SK-N-SH treated with all-trans-retinoic acid at 6 μM for 48 hours (cell line): ENCODE measurements at regions not wholly inside any gene's neighbourhood (a gene's known extent, or its start where the extent isn't known, plus 50 kb on each side); places are given as distances from the start of the nearest gene placed in this dataset.

Experiments used
- ESRRG ChIP-seq: fragments of 250-450 bp; sonication (Bioruptor Pico); IDR thresholded peaks from 2 replicates; pipeline ENCODE4 v1.6.1; 2021; ENCODE audit warnings: mild to moderate bottlenecking
- RARB ChIP-seq: fragments of 250-450 bp; sonication (Bioruptor Pico); IDR thresholded peaks from 2 replicates; pipeline ENCODE4 v1.8.0; 2021; ENCODE audit warnings: mild to moderate bottlenecking, moderate library complexity
- TOX ChIP-seq: fragments of 250-450 bp; sonication (Bioruptor Pico); IDR thresholded peaks from 2 replicates; pipeline ENCODE4 v1.8.0; 2021; ENCODE audit warnings: mild to moderate bottlenecking, moderate library complexity, borderline replicate concordance
- ZFP3 ChIP-seq: fragments of 250-450 bp; sonication (Bioruptor Pico); IDR thresholded peaks from 2 replicates; pipeline ENCODE4 v1.5.0; 2020; ENCODE audit warnings: mild to moderate bottlenecking, moderate library complexity
- TF ChIP-seq, protein P1 (sequence below): fragments of 250-450 bp; sonication (Bioruptor Pico); IDR thresholded peaks from 2 replicates; pipeline ENCODE4 v1.5.1; 2021; ENCODE audit warnings: mild to moderate bottlenecking, moderate library complexity
- TF ChIP-seq, protein P2 (sequence below): fragments of 250-450 bp; sonication (Bioruptor Pico); IDR thresholded peaks from 2 replicates; pipeline ENCODE4 v1.8.0; 2021; ENCODE audit warnings: low read depth, mild to moderate bottlenecking, moderate library complexity, borderline replicate concordance
- TF ChIP-seq, protein P3 (sequence below): fragments of 250-450 bp; sonication (Bioruptor Pico); IDR thresholded peaks from 2 replicates; pipeline ENCODE4 v1.8.0; 2020; ENCODE audit warnings: mild to moderate bottlenecking, moderate library complexity, borderline replicate concordance

DNA sequence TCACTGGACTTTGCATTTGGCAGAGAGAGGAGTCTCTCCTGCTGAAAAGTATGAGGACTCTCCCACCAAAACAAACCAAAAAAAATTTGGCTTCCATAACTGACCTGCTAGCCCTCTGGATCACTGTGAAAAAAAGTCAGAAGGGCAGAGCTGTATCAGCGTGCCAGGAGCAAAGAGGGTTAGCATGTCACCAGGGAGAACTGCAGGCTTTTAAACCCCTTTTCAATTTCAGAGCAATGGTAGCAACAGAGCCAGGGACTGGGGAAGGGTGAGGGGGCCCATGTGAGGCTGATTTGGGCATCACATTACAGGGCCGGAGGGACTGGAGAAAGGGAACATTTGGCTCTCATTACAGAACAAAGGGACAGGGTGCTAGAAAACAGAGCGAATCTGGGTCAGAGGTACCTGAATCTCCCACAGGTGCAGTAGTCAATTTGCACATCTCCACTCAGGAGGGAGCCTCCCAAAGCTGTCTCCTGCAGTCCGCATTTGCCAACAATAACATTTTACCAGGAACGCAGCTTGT lies 185.7 kb upstream of the EYA4 start:
- TF ChIP-seq, protein P1, sequence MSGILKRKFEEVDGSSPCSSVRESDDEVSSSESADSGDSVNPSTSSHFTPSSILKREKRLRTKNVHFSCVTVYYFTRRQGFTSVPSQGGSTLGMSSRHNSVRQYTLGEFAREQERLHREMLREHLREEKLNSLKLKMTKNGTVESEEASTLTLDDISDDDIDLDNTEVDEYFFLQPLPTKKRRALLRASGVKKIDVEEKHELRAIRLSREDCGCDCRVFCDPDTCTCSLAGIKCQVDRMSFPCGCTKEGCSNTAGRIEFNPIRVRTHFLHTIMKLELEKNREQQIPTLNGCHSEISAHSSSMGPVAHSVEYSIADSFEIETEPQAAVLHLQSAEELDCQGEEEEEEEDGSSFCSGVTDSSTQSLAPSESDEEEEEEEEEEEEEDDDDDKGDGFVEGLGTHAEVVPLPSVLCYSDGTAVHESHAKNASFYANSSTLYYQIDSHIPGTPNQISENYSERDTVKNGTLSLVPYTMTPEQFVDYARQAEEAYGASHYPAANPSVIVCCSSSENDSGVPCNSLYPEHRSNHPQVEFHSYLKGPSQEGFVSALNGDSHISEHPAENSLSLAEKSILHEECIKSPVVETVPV (CRISPR knock-in tag), result no peak
- TF ChIP-seq, protein P2, sequence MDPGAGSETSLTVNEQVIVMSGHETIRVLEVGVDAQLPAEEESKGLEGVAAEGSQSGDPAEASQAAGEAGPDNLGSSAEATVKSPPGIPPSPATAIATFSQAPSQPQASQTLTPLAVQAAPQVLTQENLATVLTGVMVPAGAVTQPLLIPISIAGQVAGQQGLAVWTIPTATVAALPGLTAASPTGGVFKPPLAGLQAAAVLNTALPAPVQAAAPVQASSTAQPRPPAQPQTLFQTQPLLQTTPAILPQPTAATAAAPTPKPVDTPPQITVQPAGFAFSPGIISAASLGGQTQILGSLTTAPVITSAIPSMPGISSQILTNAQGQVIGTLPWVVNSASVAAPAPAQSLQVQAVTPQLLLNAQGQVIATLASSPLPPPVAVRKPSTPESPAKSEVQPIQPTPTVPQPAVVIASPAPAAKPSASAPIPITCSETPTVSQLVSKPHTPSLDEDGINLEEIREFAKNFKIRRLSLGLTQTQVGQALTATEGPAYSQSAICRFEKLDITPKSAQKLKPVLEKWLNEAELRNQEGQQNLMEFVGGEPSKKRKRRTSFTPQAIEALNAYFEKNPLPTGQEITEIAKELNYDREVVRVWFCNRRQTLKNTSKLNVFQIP, result no peak
- TF ChIP-seq ESRRG (CRISPR knock-in tag) (no peak), TOX (CRISPR knock-in tag) (no peak), ZFP3 (CRISPR knock-in tag) (no peak), RARB (CRISPR knock-in tag) (no peak)
- TF ChIP-seq, protein P3, sequence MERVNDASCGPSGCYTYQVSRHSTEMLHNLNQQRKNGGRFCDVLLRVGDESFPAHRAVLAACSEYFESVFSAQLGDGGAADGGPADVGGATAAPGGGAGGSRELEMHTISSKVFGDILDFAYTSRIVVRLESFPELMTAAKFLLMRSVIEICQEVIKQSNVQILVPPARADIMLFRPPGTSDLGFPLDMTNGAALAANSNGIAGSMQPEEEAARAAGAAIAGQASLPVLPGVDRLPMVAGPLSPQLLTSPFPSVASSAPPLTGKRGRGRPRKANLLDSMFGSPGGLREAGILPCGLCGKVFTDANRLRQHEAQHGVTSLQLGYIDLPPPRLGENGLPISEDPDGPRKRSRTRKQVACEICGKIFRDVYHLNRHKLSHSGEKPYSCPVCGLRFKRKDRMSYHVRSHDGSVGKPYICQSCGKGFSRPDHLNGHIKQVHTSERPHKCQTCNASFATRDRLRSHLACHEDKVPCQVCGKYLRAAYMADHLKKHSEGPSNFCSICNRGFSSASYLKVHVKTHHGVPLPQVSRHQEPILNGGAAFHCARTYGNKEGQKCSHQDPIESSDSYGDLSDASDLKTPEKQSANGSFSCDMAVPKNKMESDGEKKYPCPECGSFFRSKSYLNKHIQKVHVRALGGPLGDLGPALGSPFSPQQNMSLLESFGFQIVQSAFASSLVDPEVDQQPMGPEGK (CRISPR knock-in tag), result no peak
